ENCODE measurements at regions not wholly inside any gene's neighbourhood (a gene's known extent, or its start where the extent isn't known, plus 50 kb on each side); places are given as distances from the start of the nearest gene placed in this dataset.

DNA sequence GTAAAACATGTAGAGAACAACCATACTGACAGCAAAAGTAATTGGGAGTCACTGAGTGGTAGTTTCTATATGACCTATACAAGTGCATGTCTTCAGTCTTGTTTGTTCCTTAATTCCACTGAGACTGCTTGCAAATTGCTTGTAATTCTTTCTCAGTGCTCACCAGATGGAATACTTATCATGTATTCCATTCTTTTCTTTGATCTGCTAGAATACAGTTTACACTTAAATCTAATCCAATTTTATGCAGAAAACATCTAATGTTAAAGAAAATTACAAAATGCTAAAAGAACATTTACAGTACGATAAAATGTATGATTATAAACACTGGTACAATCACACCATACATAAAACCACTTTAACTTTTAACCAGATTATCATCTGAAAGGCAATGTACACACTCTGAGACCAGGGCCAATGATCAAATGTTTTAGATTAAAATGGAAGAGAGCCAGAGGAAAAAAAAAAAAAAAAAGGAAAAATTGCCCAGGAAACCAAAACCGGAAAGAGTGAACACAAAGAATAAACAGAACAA is 741.4 kb downstream of the FAT4 start:
- CTCF ChIA-PET = no interaction called here
- TF ChIP-seq CTCF (IDR thresholded peaks at IDR 0.05) = no peak
- ATAC-seq = no peak
- Mint-ChIP-seq H3K27me3 (no peaks in the 10 kb centered on the region), H3K9me3 (peaks cover 4% of the 10 kb centered on the region), H3K4me1 (ENCODE audit: low read depth) (no peaks in the 10 kb centered on the region), H3K27ac (no peak overlapping the region), H3K36me3 (ENCODE audit: low read depth) (no peaks in the 10 kb centered on the region), H3K4me3 (no peak overlapping the region)
- DNase-seq = no peak
- intact Hi-C loops (cut with micrococcal nuclease) = no loop called here
- POLR2A ChIA-PET = no interaction called here

- Mint-ChIP-seq H3K4me3 (no peak overlapping the region), H3K36me3 (ENCODE audit: low read depth) (no peaks in the 10 kb centered on the region), H3K9me3 (peaks cover 4% of the 10 kb centered on the region), H3K27me3 (no peaks in the 10 kb centered on the region), H3K4me1 (ENCODE audit: low read depth) (no peaks in the 10 kb centered on the region), H3K27ac (no peak overlapping the region)
- ATAC-seq (no peak), DNase-seq (no peak)
- CTCF ChIA-PET = no interaction called here
- intact Hi-C loops (cut with micrococcal nuclease) = no loop called here
- TF ChIP-seq CTCF (IDR thresholded peaks at IDR 0.05) = no peak
- POLR2A ChIA-PET = no interaction called here
Observed at GRCh38 chr4:126057371-126057770, 742.6 kb downstream of the FAT4 start.

- TF ChIP-seq CTCF (IDR thresholded peaks at IDR 0.05) = no peak
- intact Hi-C loops (cut with micrococcal nuclease) = no loop called here
- no peak overlapping the region for H3K27ac Mint-ChIP-seq
- peaks cover 4% of the 10 kb centered on the region for H3K9me3 Mint-ChIP-seq
- no peaks in the 10 kb centered on the region for H3K4me1 Mint-ChIP-seq (ENCODE audit: low read depth)
- ChIA-PET CTCF (no interaction called here), POLR2A (no interaction called here)
- DNase-seq = no peak
- no peaks in the 10 kb centered on the region for H3K36me3 Mint-ChIP-seq (ENCODE audit: low read depth)
- H3K27me3 Mint-ChIP-seq = no peaks in the 10 kb centered on the region
- H3K4me3 Mint-ChIP-seq = no peak overlapping the region
- no peak for ATAC-seq
Observed at GRCh38 chr4:126058596-126058995, 743.8 kb downstream of the FAT4 start.

- no peak overlapping the region for H3K4me3 Mint-ChIP-seq
- no peaks in the 10 kb centered on the region for H3K27me3 Mint-ChIP-seq
- POLR2A ChIA-PET = no interaction called here
- CTCF ChIA-PET = no interaction called here
- intact Hi-C loops (cut with micrococcal nuclease) = no loop called here
- no peaks in the 10 kb centered on the region for H3K4me1 Mint-ChIP-seq (ENCODE audit: low read depth)
- peaks cover 4% of the 10 kb centered on the region for H3K9me3 Mint-ChIP-seq
- H3K36me3 Mint-ChIP-seq (ENCODE audit: low read depth) = no peaks in the 10 kb centered on the region
- no peak for ATAC-seq
- no peak for DNase-seq
- no peak overlapping the region for H3K27ac Mint-ChIP-seq
- no peak for TF ChIP-seq CTCF (IDR thresholded peaks at IDR 0.05)
Observed at GRCh38 chr4:126061655-126062054, 746.9 kb downstream of the FAT4 start.

- DNase-seq (no peak), ATAC-seq (no peak)
- Mint-ChIP-seq H3K27me3 (no peaks in the 10 kb centered on the region), H3K9me3 (peaks cover 1% of the 10 kb centered on the region), H3K27ac (no peak overlapping the region), H3K4me3 (no peak overlapping the region), H3K36me3 (ENCODE audit: low read depth) (no peaks in the 10 kb centered on the region), H3K4me1 (ENCODE audit: low read depth) (no peaks in the 10 kb centered on the region)
- no peak for TF ChIP-seq CTCF (IDR thresholded peaks at IDR 0.05)
- ChIA-PET POLR2A (no interaction called here), CTCF (no interaction called here)
- intact Hi-C loops (cut with micrococcal nuclease) = no loop called here
Observed at GRCh38 chr4:126065016-126065415, 750.3 kb downstream of the FAT4 start.
